SK-N-MC (cell line): ENCODE measurements at regions not wholly inside any gene's neighbourhood (a gene's known extent, or its start where the extent isn't known, plus 50 kb on each side); places are given as distances from the start of the nearest gene placed in this dataset.

Experiments
- EZH2 ChIP-seq: fragments of 200-600 bp; sonication (generic); IDR thresholded peaks from one replicate; pipeline ENCODE4 v1.6.1; 2017; ENCODE audit warnings: antibody characterized with exemption
- FOXP2 ChIP-seq: optimal IDR thresholded peaks from 2 replicates; pipeline ENCODE3; 2011; ENCODE audit warnings: mild to moderate bottlenecking, moderate library complexity; ENCODE audit not compliant: insufficient read depth; ENCODE audit errors: extremely low read length, control extremely low read depth
- POLR2AphosphoS5 ChIP-seq: IDR thresholded peaks from 2 replicates; pipeline ENCODE4 v1.6.1; 2012; ENCODE audit warnings: mild to moderate bottlenecking, low read depth, low read length, borderline replicate concordance

- TF ChIP-seq EZH2 (no peak), POLR2AphosphoS5 (no peak), FOXP2 (no peak)
Observed at GRCh38 chr1:58924821-58925220, 141.0 kb upstream of the JUN start.
